SK-N-SH (cell line): ENCODE measurements at regions not wholly inside any gene's neighbourhood (a gene's known extent, or its start where the extent isn't known, plus 50 kb on each side); places are given as distances from the start of the nearest gene placed in this dataset.

Experiments
- CHD2 ChIP-seq: fragments of 150-350 bp; IDR thresholded peaks from 2 replicates; pipeline ENCODE4 v1.6.1; 2018; ENCODE audit warnings: low read length; ENCODE audit not compliant: partially characterized antibody
- EP300 ChIP-seq, 2 experiments: IDR thresholded peaks; 2 replicates each; pipeline versions ENCODE4 v1.4.0 to v1.6.1; 2012; ENCODE audit warnings: borderline replicate concordance in 1 of 2, low read depth in 1 of 2, low read length in 1 of 2
- EZH2phosphoT487 ChIP-seq: fragments of 200-600 bp; sonication (generic); IDR thresholded peaks from 2 replicates; pipeline ENCODE4 v1.6.1; 2017; ENCODE audit warnings: low read depth, mixed run types, mild to moderate bottlenecking, antibody characterized with exemption, moderate library complexity, borderline replicate concordance
- GABPA ChIP-seq: IDR thresholded peaks from 2 replicates; pipeline ENCODE4 v1.4.0; 2012; ENCODE audit warnings: low read depth, mild to moderate bottlenecking
- JUND ChIP-seq: IDR thresholded peaks from 2 replicates; pipeline ENCODE4 v1.4.0; 2012
- NRF1 ChIP-seq: IDR thresholded peaks from 2 replicates; pipeline ENCODE4 v1.6.1; 2012; ENCODE audit warnings: low read depth, mild to moderate bottlenecking, low read length
- POLR2AphosphoS5 ChIP-seq: IDR thresholded peaks from 2 replicates; pipeline ENCODE4 v1.6.1; 2012; ENCODE audit warnings: low read depth, low read length
- RAD21 ChIP-seq: IDR thresholded peaks from 2 replicates; pipeline ENCODE4 v1.6.1; 2012; ENCODE audit warnings: mild to moderate bottlenecking, low read length
- SIN3A ChIP-seq: IDR thresholded peaks from 2 replicates; pipeline ENCODE4 v1.6.1; 2012; ENCODE audit warnings: low read depth, mild to moderate bottlenecking, low read length, moderate library complexity, borderline replicate concordance
- TF ChIP-seq, protein P1 (sequence below): fragments of 200-600 bp; sonication (generic); IDR thresholded peaks from 2 replicates; pipeline ENCODE4 v1.6.1; 2017; ENCODE audit warnings: antibody characterized with exemption, mild to moderate bottlenecking, moderate library complexity
- TF ChIP-seq, protein P2 (sequence below): IDR thresholded peaks from 2 replicates; pipeline ENCODE4 v1.6.1; 2012; ENCODE audit warnings: mild to moderate bottlenecking, low read depth, low read length, moderate library complexity

DNA sequence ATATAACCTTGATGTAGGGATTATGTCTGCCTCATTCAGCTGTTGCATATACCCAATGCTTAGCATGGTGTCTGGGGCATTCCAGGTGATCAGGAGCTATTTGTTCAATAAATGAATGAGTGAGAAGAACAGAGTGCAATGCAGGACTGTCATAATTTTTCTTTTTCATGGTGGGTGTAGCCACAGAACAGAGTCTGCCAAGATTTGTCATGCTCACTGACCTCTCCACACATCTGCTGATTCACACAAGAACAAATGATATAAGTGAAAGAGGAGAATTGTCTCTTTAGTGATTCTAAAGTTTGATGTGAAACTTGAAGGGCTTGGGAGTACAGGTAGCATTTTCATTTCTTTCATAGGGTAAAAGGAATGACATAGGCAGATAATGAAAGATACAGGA lies 64.4 kb upstream of the TEX13D start:
- TF ChIP-seq, protein P1, sequence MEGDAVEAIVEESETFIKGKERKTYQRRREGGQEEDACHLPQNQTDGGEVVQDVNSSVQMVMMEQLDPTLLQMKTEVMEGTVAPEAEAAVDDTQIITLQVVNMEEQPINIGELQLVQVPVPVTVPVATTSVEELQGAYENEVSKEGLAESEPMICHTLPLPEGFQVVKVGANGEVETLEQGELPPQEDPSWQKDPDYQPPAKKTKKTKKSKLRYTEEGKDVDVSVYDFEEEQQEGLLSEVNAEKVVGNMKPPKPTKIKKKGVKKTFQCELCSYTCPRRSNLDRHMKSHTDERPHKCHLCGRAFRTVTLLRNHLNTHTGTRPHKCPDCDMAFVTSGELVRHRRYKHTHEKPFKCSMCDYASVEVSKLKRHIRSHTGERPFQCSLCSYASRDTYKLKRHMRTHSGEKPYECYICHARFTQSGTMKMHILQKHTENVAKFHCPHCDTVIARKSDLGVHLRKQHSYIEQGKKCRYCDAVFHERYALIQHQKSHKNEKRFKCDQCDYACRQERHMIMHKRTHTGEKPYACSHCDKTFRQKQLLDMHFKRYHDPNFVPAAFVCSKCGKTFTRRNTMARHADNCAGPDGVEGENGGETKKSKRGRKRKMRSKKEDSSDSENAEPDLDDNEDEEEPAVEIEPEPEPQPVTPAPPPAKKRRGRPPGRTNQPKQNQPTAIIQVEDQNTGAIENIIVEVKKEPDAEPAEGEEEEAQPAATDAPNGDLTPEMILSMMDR: no peak
- no peak for TF ChIP-seq GABPA
- TF ChIP-seq NRF1: no peak
- TF ChIP-seq, protein P2, sequence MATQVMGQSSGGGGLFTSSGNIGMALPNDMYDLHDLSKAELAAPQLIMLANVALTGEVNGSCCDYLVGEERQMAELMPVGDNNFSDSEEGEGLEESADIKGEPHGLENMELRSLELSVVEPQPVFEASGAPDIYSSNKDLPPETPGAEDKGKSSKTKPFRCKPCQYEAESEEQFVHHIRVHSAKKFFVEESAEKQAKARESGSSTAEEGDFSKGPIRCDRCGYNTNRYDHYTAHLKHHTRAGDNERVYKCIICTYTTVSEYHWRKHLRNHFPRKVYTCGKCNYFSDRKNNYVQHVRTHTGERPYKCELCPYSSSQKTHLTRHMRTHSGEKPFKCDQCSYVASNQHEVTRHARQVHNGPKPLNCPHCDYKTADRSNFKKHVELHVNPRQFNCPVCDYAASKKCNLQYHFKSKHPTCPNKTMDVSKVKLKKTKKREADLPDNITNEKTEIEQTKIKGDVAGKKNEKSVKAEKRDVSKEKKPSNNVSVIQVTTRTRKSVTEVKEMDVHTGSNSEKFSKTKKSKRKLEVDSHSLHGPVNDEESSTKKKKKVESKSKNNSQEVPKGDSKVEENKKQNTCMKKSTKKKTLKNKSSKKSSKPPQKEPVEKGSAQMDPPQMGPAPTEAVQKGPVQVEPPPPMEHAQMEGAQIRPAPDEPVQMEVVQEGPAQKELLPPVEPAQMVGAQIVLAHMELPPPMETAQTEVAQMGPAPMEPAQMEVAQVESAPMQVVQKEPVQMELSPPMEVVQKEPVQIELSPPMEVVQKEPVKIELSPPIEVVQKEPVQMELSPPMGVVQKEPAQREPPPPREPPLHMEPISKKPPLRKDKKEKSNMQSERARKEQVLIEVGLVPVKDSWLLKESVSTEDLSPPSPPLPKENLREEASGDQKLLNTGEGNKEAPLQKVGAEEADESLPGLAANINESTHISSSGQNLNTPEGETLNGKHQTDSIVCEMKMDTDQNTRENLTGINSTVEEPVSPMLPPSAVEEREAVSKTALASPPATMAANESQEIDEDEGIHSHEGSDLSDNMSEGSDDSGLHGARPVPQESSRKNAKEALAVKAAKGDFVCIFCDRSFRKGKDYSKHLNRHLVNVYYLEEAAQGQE: no peak
- TF ChIP-seq JUND: no peak
- TF ChIP-seq CHD2: no peak
- no peak for TF ChIP-seq POLR2AphosphoS5
- no peak for TF ChIP-seq RAD21
- TF ChIP-seq SIN3A: no peak
- TF ChIP-seq EP300 (IDR thresholded peaks at IDR 0.05; ENCODE audit: borderline replicate concordance in 1 of 2, low read depth in 1 of 2, low read length in 1 of 2): no peak
- TF ChIP-seq EZH2phosphoT487: no peak
